ENCODE measurements at regions not wholly inside any gene's neighbourhood (a gene's known extent, or its start where the extent isn't known, plus 50 kb on each side); places are given as distances from the start of the nearest gene placed in this dataset.

- H3K4me1 ChIP-seq = peaks cover 0 to 8% (median 0%) of the 10 kb centered on the region in 4 donors
- H3K36me3 ChIP-seq = no peaks in the 10 kb centered on the region
- DNase-seq = no peak
- no peak overlapping the region for H3K27ac ChIP-seq
- H3K27me3 ChIP-seq = no peaks in the 10 kb centered on the region
- intact Hi-C loops (cut with DNase I; ENCODE audit: low total_unique reads) (no loop called here), in situ Hi-C loops (cut with MboI; ENCODE audit: low pct_ligation_motif_present in 1 of 4, low pct_unique_long_range_greater_than_20kb in 1 of 4, low sequenced_read_pairs in 3 of 4) (no loop called here)
- no peak for TF ChIP-seq POLR2AphosphoS5 (IDR thresholded peaks at IDR 0.05)
- no peak for TF ChIP-seq CTCF (IDR thresholded peaks at IDR 0.05)
- no peak for TF ChIP-seq POLR2A (IDR thresholded peaks at IDR 0.05)
- no peak for TF ChIP-seq EP300 (IDR thresholded peaks at IDR 0.05; ENCODE audit: low read depth)
- no peak overlapping the region for H3K4me3 ChIP-seq
- no peaks in the 10 kb centered on the region for H3K9me3 ChIP-seq
Observed at GRCh38 chr5:91434348-91434747, 51.2 kb upstream of the ARRDC3 start.

- in situ Hi-C loops (cut with MboI; ENCODE audit: low pct_ligation_motif_present in 1 of 4, low pct_unique_long_range_greater_than_20kb in 1 of 4, low sequenced_read_pairs in 3 of 4) (no loop called here), intact Hi-C loops (cut with DNase I; ENCODE audit: low total_unique reads) (no loop called here)
- no peak overlapping the region for H3K27ac ChIP-seq
- no peak for TF ChIP-seq EP300 (IDR thresholded peaks at IDR 0.05; ENCODE audit: low read depth)
- TF ChIP-seq POLR2AphosphoS5 (IDR thresholded peaks at IDR 0.05) = no peak
- TF ChIP-seq CTCF (IDR thresholded peaks at IDR 0.05) = no peak
- no peak for TF ChIP-seq POLR2A (IDR thresholded peaks at IDR 0.05)
- no peak overlapping the region for H3K4me3 ChIP-seq
- H3K27me3 ChIP-seq = no peaks in the 10 kb centered on the region
- H3K36me3 ChIP-seq = no peaks in the 10 kb centered on the region
- DNase-seq = no peak
- H3K9me3 ChIP-seq = no peaks in the 10 kb centered on the region
- peaks cover 0 to 3% (median 0%) of the 10 kb centered on the region in 4 donors for H3K4me1 ChIP-seq
- 100% methylated on average over 1 of the region's 1 CpG; no CpG with 5 or more reads in 1 of the 2 donors for WGBS, 2 donors (ENCODE audit: low coverage in 1 of 2)
Observed at GRCh38 chr5:91433861-91434260, 50.7 kb upstream of the ARRDC3 start.
